ENCODE measurements at regions not wholly inside any gene's neighbourhood (a gene's known extent, or its start where the extent isn't known, plus 50 kb on each side); places are given as distances from the start of the nearest gene placed in this dataset.
"Not testable (repeated sequence)": the region's sequence is repeated elsewhere in the genome, so short reads cannot be mapped to it uniquely, and the experiment has no call there.

DNA sequence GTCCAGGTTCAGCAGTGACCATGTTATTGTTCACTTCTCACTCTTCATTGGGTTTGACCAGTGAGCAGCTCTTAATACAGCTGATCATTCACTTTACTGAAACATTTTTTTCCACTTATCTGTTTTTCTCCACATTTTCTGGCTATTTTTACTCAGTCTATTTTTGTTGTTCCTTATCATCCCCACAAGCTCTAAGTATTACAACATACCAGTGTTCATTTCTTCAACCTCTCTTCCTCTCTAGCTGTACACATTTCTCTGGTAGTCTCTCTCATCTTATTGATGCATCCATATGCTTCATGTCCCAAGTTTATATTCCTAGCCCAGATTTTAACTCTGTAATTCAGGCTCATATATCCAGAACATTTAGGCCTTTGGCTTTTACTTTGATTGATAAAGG lies 119.4 kb upstream of the FOLH1 start:
- TF ChIP-seq, protein P1, sequence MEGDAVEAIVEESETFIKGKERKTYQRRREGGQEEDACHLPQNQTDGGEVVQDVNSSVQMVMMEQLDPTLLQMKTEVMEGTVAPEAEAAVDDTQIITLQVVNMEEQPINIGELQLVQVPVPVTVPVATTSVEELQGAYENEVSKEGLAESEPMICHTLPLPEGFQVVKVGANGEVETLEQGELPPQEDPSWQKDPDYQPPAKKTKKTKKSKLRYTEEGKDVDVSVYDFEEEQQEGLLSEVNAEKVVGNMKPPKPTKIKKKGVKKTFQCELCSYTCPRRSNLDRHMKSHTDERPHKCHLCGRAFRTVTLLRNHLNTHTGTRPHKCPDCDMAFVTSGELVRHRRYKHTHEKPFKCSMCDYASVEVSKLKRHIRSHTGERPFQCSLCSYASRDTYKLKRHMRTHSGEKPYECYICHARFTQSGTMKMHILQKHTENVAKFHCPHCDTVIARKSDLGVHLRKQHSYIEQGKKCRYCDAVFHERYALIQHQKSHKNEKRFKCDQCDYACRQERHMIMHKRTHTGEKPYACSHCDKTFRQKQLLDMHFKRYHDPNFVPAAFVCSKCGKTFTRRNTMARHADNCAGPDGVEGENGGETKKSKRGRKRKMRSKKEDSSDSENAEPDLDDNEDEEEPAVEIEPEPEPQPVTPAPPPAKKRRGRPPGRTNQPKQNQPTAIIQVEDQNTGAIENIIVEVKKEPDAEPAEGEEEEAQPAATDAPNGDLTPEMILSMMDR (IDR thresholded peaks at IDR 0.05): not testable (repeated sequence)
- TF ChIP-seq, protein P2, sequence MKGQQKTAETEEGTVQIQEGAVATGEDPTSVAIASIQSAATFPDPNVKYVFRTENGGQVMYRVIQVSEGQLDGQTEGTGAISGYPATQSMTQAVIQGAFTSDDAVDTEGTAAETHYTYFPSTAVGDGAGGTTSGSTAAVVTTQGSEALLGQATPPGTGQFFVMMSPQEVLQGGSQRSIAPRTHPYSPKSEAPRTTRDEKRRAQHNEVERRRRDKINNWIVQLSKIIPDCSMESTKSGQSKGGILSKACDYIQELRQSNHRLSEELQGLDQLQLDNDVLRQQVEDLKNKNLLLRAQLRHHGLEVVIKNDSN (CRISPR knock-in tag; IDR thresholded peaks at IDR 0.05): not testable (repeated sequence)
- TF ChIP-seq ELF4 (CRISPR knock-in tag; IDR thresholded peaks at IDR 0.05; ENCODE audit: low read depth); AFF4 (CRISPR knock-in tag; IDR thresholded peaks at IDR 0.05; ENCODE audit: borderline replicate concordance); JUN (CRISPR knock-in tag; IDR thresholded peaks at IDR 0.05); MLX (CRISPR knock-in tag; IDR thresholded peaks at IDR 0.05); IRF1 (CRISPR knock-in tag; IDR thresholded peaks at IDR 0.05); CBFB (CRISPR knock-in tag; IDR thresholded peaks at IDR 0.05; ENCODE audit: low read depth); PRDM15 (CRISPR knock-in tag; IDR thresholded peaks at IDR 0.05); TCF7 (CRISPR knock-in tag; IDR thresholded peaks at IDR 0.05; ENCODE audit: low read depth); NFATC4 (CRISPR knock-in tag; IDR thresholded peaks at IDR 0.05); SP1 (CRISPR knock-in tag; conservative IDR thresholded peaks at IDR 0.05): not testable (repeated sequence)
- TF ChIP-seq, protein P3, sequence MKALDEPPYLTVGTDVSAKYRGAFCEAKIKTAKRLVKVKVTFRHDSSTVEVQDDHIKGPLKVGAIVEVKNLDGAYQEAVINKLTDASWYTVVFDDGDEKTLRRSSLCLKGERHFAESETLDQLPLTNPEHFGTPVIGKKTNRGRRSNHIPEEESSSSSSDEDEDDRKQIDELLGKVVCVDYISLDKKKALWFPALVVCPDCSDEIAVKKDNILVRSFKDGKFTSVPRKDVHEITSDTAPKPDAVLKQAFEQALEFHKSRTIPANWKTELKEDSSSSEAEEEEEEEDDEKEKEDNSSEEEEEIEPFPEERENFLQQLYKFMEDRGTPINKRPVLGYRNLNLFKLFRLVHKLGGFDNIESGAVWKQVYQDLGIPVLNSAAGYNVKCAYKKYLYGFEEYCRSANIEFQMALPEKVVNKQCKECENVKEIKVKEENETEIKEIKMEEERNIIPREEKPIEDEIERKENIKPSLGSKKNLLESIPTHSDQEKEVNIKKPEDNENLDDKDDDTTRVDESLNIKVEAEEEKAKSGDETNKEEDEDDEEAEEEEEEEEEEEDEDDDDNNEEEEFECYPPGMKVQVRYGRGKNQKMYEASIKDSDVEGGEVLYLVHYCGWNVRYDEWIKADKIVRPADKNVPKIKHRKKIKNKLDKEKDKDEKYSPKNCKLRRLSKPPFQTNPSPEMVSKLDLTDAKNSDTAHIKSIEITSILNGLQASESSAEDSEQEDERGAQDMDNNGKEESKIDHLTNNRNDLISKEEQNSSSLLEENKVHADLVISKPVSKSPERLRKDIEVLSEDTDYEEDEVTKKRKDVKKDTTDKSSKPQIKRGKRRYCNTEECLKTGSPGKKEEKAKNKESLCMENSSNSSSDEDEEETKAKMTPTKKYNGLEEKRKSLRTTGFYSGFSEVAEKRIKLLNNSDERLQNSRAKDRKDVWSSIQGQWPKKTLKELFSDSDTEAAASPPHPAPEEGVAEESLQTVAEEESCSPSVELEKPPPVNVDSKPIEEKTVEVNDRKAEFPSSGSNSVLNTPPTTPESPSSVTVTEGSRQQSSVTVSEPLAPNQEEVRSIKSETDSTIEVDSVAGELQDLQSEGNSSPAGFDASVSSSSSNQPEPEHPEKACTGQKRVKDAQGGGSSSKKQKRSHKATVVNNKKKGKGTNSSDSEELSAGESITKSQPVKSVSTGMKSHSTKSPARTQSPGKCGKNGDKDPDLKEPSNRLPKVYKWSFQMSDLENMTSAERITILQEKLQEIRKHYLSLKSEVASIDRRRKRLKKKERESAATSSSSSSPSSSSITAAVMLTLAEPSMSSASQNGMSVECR (CRISPR knock-in tag; IDR thresholded peaks at IDR 0.05; ENCODE audit: borderline replicate concordance): not testable (repeated sequence)
